ENCODE measurements at regions not wholly inside any gene's neighbourhood (a gene's known extent, or its start where the extent isn't known, plus 50 kb on each side); places are given as distances from the start of the nearest gene placed in this dataset.
"Not testable (repeated sequence)": the region's sequence is repeated elsewhere in the genome, so short reads cannot be mapped to it uniquely, and the experiment has no call there.

- CTCF ChIA-PET = no interaction called here
- DNase-seq = no peak
Observed at GRCh38 chr7:149334930-149335329, 72.9 kb downstream of the ZNF783 start.

GRCh38 chr7:149348758-149349369 lies 86.9 kb downstream of the ZNF783 start:
- H3K36me3 Mint-ChIP-seq = no peaks in the 10 kb centered on the region
- no peaks in the 10 kb centered on the region for H3K4me1 Mint-ChIP-seq
- no peak for DNase-seq
- CTCF ChIA-PET = no interaction called here
- H3K4me3 Mint-ChIP-seq = no peak overlapping the region
- H3K27ac Mint-ChIP-seq = no peak overlapping the region
- peaks cover 18% of the 10 kb centered on the region for H3K9me3 Mint-ChIP-seq
- H3K27me3 Mint-ChIP-seq = peaks cover 5% of the 10 kb centered on the region

More at GRCh38 chr7:149334930-149335329, 72.9 kb downstream of the ZNF783 start:
- no peaks in the 10 kb centered on the region for H3K36me3 Mint-ChIP-seq
- H3K9me3 Mint-ChIP-seq = peaks cover 3% of the 10 kb centered on the region
- no peak overlapping the region for H3K4me3 Mint-ChIP-seq
- H3K4me1 Mint-ChIP-seq = no peaks in the 10 kb centered on the region
- no peak overlapping the region for H3K27ac Mint-ChIP-seq
- peaks cover 13% of the 10 kb centered on the region for H3K27me3 Mint-ChIP-seq

- Mint-ChIP-seq H3K9me3 (peaks cover 7% of the 10 kb centered on the region), H3K4me3 (no peak overlapping the region), H3K27me3 (peaks cover 14% of the 10 kb centered on the region), H3K27ac (no peak overlapping the region), H3K36me3 (no peaks in the 10 kb centered on the region), H3K4me1 (no peaks in the 10 kb centered on the region)
- CTCF ChIA-PET = no interaction called here
- no peak for DNase-seq
Observed at GRCh38 chr7:149353739-149354504, 91.9 kb downstream of the ZNF783 start.

DNA sequence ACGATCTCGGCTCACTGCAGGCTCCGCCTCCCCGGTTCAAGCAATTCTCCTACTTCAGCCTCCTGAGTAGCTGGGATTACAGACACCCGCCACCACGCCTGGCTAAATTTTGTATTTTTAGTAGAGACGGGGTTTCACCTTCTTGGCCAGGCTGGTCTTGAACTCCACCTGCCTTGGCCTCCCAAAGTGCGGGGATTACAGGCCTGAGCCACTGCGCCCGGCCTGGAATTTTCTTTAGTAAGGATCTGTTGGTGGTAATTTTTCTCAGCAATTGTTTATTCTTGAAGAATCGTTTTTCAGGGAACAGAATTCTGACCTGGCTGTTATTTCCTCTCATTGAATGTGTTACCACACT lies 93.0 kb downstream of the ZNF783 start:
- H3K27ac Mint-ChIP-seq, H3K4me1 Mint-ChIP-seq, DNase-seq, H3K4me3 Mint-ChIP-seq, H3K9me3 Mint-ChIP-seq, H3K36me3 Mint-ChIP-seq, CTCF ChIA-PET: not testable (repeated sequence)
- peaks cover 14% of the 10 kb centered on the region for H3K27me3 Mint-ChIP-seq

GRCh38 chr7:149355390-149356048 lies 93.5 kb downstream of the ZNF783 start:
- Mint-ChIP-seq H3K4me3 (no peak overlapping the region), H3K27me3 (peaks cover 14% of the 10 kb centered on the region), H3K4me1 (no peaks in the 10 kb centered on the region), H3K9me3 (peaks cover 4% of the 10 kb centered on the region), H3K27ac (no peak overlapping the region), H3K36me3 (no peaks in the 10 kb centered on the region)
- CTCF ChIA-PET = no interaction called here
- DNase-seq = no peak

DNA sequence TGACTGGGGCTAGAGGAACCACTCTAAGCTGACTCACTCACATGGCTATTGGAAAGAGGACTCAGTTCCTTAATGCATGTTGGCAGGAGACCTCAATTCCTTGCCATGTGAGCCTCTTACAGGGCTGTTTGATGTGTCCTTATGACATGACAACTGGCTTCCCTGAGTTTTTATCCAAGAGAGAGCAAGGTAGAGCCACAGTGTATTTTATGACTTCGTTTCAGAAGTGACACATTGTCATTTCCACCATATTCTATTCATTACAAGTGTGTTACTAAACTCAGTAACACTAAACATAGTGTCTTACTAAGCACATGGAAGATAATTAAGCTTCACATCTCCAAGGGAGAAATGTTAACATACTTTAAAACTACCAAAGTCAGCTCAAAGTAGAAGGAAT lies 98.2 kb downstream of the ZNF777 start:
- DNase-seq = no peak
- CTCF ChIA-PET = interaction anchor here (0.6 kb wide), 1 partner anchor 45 kb away, joined by 4 read pairs; no protein-coding TSS in a partner anchor
- no peak overlapping the region for H3K27ac Mint-ChIP-seq
- H3K9me3 Mint-ChIP-seq = peaks cover 8% of the 10 kb centered on the region
- no peaks in the 10 kb centered on the region for H3K4me1 Mint-ChIP-seq
- H3K36me3 Mint-ChIP-seq = no peaks in the 10 kb centered on the region
- H3K4me3 Mint-ChIP-seq = no peak overlapping the region
- H3K27me3 Mint-ChIP-seq = peaks cover 26% of the 10 kb centered on the region

DNA sequence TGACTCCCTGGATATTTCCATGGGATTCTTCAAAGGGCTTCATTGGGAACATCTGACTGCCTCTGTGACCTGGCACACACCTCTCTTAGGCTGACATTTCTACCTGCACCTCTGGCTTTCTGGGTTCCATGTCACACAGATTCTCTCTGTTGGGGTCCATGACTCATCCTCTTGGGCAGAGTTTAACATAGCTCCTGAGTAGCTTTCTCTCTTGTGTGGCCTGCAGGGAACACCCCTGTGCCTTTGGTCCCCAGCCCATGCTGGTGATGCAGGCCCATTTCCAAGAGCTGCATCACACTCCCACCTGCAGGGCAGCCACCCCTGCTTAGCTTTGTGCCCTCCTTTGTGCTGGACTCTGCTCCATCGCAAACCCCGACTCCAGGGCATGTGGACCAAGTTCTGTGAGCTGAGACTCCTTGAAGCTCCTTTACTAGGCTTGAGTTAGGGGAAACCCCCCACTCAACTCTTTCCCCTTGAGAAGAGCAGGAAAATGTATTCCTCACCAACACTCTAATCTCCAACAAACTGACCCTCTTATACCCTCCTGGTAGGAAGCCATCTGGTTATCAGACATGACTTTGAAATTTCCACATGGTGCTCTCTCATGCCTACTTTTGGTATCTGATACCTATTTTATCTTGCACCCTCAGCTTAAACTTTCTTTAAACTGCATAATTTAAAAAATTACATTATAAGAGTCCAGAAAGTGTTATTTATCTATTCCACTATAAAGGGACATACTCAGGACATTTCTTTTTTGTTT lies 93.3 kb downstream of the ZNF777 start:
- H3K27me3 Mint-ChIP-seq = peaks cover 27% of the 10 kb centered on the region
- H3K4me1 Mint-ChIP-seq = no peaks in the 10 kb centered on the region
- CTCF ChIA-PET = interaction anchor here (0.6 kb wide), 1 partner anchor 1479 kb away, joined by 3 read pairs; no protein-coding TSS in a partner anchor
- H3K9me3 Mint-ChIP-seq = peaks cover 8% of the 10 kb centered on the region
- DNase-seq = no peak
- no peak overlapping the region for H3K27ac Mint-ChIP-seq
- H3K4me3 Mint-ChIP-seq = no peak overlapping the region
- H3K36me3 Mint-ChIP-seq = peaks cover 2% of the 10 kb centered on the region

- no peaks in the 10 kb centered on the region for H3K4me1 Mint-ChIP-seq
- DNase-seq = no peak
- H3K9me3 Mint-ChIP-seq = peaks cover 13% of the 10 kb centered on the region
- peaks cover 24% of the 10 kb centered on the region for H3K27me3 Mint-ChIP-seq
- CTCF ChIA-PET = no interaction called here
- peaks cover 2% of the 10 kb centered on the region for H3K36me3 Mint-ChIP-seq
- H3K27ac Mint-ChIP-seq = no peak overlapping the region
- no peak overlapping the region for H3K4me3 Mint-ChIP-seq
Observed at GRCh38 chr7:149369497-149369896, 91.4 kb downstream of the ZNF777 start.

- Mint-ChIP-seq H3K9me3 (peaks cover 13% of the 10 kb centered on the region), H3K27me3 (peaks cover 14% of the 10 kb centered on the region)
Observed at GRCh38 chr7:149370790-149371189, 90.1 kb downstream of the ZNF777 start.

DNA sequence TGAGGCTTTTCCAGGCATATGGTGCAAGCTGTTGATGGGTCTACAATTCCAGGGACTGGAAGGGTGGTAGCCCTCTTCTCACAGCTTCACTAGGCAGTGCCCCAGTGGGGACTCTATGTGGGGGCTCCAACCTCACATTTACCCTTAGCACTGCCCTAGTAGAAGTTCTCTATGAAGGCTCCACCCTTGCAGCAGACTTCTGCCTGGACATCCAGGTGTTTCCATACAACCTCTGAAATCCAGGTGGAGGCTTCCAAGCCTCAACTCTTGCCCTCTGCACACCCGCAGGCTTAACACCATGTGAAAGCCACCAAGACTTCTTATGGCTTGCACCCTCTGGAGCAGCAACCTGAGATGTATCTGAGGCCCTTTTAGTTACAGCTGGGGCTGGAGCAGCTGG lies 87.8 kb downstream of the ZNF777 start:
- H3K9me3 Mint-ChIP-seq = peaks cover 13% of the 10 kb centered on the region
- H3K27me3 Mint-ChIP-seq = peaks cover 11% of the 10 kb centered on the region
- H3K4me3 Mint-ChIP-seq = no peak overlapping the region
- CTCF ChIA-PET = no interaction called here
- peaks cover 2% of the 10 kb centered on the region for H3K36me3 Mint-ChIP-seq
- H3K4me1 Mint-ChIP-seq = no peaks in the 10 kb centered on the region
- H3K27ac Mint-ChIP-seq = no peak overlapping the region
- DNase-seq = no peak

More at GRCh38 chr7:149370790-149371189, 90.1 kb downstream of the ZNF777 start:
- Mint-ChIP-seq H3K4me1 (no peaks in the 10 kb centered on the region), H3K27ac (no peak overlapping the region), H3K36me3 (peaks cover 2% of the 10 kb centered on the region), H3K4me3 (no peak overlapping the region)
- CTCF ChIA-PET = interaction anchor here (0.6 kb wide), 1 partner anchor 793 kb away, joined by 5 read pairs; no protein-coding TSS in a partner anchor
- no peak for DNase-seq

GRCh38 chr7:149375234-149376008 lies 85.4 kb downstream of the ZNF777 start:
- CTCF ChIA-PET = no interaction called here
- H3K4me1 Mint-ChIP-seq = no peaks in the 10 kb centered on the region
- peaks cover 11% of the 10 kb centered on the region for H3K27me3 Mint-ChIP-seq
- no peak overlapping the region for H3K27ac Mint-ChIP-seq
- H3K4me3 Mint-ChIP-seq = no peak overlapping the region
- H3K36me3 Mint-ChIP-seq = peaks cover 2% of the 10 kb centered on the region
- no peak for DNase-seq
- H3K9me3 Mint-ChIP-seq = peaks cover 18% of the 10 kb centered on the region

DNA sequence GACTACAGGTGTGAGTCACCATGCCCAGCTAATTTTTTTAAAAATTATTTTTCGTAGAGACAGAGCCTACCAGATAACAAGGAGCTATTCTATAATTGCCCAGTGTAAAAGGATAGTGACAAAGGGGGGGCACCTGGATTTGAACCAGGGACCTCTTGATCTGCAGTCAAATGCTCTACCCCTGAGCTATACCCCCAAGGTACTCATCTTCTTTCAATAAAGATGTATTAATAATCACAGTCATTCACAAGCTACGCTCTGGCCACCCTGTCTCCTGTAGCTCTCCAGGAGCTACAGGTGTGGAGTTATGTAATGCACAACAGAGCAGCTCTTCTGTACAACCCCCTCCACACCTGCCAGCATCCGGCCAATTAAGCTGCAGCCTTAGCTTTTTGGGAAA lies 83.5 kb downstream of the ZNF777 start:
- Mint-ChIP-seq H3K36me3 (no peaks in the 10 kb centered on the region), H3K27ac (no peak overlapping the region)
- CTCF ChIA-PET = no interaction called here

DNA sequence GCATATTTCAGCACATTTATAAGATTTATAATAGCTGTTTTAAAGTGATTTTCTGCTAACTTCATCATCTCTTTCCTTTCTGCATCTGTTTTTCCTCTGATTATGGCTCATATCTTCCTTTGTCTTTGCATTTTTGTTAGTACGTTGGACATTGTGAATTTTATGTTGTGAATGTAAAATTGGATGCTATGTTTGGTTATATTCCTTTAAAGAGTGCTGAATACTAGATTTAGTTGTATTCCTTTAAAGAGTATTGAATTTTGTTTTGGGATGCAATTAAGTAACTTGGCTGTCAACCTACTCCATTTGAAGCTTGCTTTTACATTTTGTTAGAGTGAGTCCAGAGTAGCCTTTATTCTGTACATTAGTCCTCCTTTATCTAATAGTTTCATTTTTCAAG lies 81.2 kb downstream of the ZNF777 start:
- Mint-ChIP-seq H3K4me1 (no peaks in the 10 kb centered on the region), H3K36me3 (no peaks in the 10 kb centered on the region), H3K27me3 (peaks cover 17% of the 10 kb centered on the region), H3K27ac (no peak overlapping the region), H3K9me3 (peaks cover 4% of the 10 kb centered on the region), H3K4me3 (no peak overlapping the region)
- no peak for DNase-seq
- CTCF ChIA-PET = no interaction called here

More for the DNA sequence above, 83.5 kb downstream of the ZNF777 start:
- Mint-ChIP-seq H3K4me3 (no peak overlapping the region), H3K9me3 (peaks cover 14% of the 10 kb centered on the region), H3K4me1 (no peaks in the 10 kb centered on the region), H3K27me3 (peaks cover 8% of the 10 kb centered on the region)
- no peak for DNase-seq

DNA sequence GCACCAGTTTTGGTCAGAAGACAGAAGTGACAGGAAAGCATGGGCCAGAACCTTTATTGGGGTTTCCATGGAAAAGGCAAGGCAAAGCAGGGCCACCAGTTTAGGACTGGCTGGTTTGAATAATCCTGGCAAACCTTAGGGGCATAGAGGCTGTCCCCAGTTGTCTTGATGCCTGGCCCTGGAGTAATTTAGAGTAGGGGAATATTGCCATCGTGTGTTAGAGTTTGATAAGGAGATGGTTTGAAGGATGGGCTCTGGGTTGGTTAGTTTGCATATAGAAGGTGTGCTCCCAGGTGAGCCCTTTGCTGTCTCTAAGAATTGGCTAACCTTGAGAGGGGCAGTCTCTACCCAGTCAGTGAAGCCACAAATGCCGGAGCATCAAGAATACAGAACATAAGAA lies 79.6 kb downstream of the ZNF777 start:
- CTCF ChIA-PET = no interaction called here
- no peak for DNase-seq
- Mint-ChIP-seq H3K27ac (no peak overlapping the region), H3K4me3 (no peak overlapping the region), H3K27me3 (peaks cover 17% of the 10 kb centered on the region), H3K4me1 (no peaks in the 10 kb centered on the region), H3K9me3 (peaks cover 4% of the 10 kb centered on the region), H3K36me3 (no peaks in the 10 kb centered on the region)

All from activated naive CD4-positive, alpha-beta T cell treated with anti-CD3 and anti-CD28 coated beads, Interleukin-2, amount 10 ng/mL, durations not matched to agents 7 days and 5 days (primary cell).